Bone marrow (tissue), 2 donors: ENCODE measurements at regions not wholly inside any gene's neighbourhood (a gene's known extent, or its start where the extent isn't known, plus 50 kb on each side); places are given as distances from the start of the nearest gene placed in this dataset.

Experiments used
- DNase-seq, 2 donors: peaks; one replicate each; lab custom pipeline; 2025; lab: John Stamatoyannopoulos, UW

GRCh38 chr4:156710365-156711192, 261.0 kb downstream of the PDGFC start:
- DNase-seq, result no peak

DNA sequence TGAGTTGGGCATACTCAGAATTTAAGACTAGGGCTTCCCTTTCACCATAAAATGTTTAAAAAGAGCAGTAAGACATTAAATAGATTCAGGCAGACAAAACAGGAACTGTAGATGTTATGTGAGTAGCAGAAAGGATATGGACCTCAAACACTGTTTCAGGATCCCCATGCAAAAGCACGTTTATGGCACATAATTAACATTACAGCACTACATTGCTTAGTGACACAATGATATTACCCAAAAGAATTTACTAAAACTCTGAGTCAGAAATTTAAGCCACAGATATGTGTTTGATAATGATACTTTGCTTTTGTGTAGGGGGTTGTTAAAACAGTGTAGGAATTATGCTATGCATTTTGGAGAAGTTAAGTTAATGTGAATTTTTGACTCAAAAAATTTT, 266.3 kb downstream of the PDGFC start:
- peak in 1 of 2 donors; percentile 17 for DNase-seq

DNA sequence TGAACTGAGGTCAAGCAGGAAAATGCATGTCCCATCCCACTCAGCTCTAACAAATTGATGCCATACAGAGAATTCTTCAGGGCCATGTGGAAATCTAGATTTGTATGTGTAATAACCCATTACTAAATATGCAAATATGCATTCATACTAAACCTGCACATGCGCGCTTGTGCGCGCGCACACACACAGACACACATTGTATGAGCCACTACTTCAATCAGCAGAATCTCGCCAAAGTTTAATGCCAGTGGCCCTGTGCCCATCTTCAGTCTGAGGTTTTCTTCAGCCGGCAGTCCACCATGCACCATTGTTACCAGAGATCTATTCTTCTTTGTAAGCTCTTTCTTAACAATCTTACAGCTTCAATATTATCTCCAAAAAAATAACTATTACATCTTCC, 276.4 kb downstream of the PDGFC start:
- no peak for DNase-seq

- DNase-seq, result no peak
These were observed 277.2 kb downstream of the PDGFC start for GRCh38 chr4:156694413-156694812.

DNA sequence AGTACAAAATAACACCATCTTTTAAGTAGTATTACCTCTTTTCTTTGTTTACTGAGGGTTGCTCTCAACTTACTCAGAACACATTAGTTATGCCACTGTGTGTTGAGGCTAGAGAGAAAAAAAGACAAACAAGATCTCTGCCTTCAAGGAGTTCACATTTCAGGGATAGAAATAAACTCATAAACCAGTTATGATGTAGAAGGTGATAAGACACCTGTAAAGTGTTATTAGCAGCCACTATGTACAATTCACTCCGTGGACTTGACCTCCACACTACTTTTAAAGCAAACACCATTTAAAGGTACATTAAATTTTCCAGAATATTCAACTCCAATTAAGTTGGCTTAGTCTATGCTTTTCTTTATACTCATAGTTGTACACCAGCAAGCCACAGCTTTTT, 278.0 kb downstream of the PDGFC start:
- DNase-seq, result no peak

- DNase-seq, result no peak
These were observed 279.6 kb downstream of the PDGFC start for GRCh38 chr4:156692016-156692415.

DNA sequence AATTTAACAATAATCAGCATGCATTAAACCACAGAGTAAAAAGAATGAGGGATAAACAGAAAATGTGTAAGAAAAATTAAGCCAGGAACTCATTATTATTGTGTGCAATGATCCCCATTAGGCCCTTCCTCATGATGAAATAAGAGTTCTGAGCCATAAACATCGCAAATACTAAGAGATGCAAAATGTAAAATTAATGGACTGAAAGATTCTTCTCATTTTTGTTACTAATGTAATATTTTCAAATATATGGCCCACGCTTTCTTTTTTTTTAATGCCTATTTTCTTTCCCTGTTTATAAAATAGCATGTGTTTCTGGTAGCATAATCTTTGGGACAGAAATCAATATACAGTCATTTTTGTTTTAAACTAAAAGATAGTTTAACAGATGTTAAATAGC, 281.0 kb downstream of the PDGFC start:
- no peak for DNase-seq

DNA sequence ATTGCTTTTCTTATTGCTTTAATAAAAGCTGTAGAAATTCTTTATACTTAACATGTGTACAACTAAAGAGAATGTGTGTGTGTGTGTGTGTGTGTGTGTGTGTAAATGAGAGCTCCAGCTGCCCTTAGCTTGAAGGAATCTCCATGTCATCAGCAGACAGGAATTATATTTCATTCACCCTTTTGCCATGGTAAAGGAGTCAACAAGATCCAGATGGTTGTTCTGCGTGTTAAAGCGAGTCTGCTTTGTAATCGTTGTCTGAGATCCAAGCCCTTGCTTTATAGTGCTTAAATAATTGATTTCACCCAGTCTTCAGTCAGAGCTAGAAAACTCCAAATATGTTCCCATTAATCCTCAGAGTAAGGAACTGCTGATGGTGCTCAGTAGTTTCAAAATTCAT, 285.5 kb downstream of the PDGFC start:
- DNase-seq, result no peak

GRCh38 chr4:156685308-156685707, 286.3 kb downstream of the PDGFC start:
- no peak for DNase-seq

DNA sequence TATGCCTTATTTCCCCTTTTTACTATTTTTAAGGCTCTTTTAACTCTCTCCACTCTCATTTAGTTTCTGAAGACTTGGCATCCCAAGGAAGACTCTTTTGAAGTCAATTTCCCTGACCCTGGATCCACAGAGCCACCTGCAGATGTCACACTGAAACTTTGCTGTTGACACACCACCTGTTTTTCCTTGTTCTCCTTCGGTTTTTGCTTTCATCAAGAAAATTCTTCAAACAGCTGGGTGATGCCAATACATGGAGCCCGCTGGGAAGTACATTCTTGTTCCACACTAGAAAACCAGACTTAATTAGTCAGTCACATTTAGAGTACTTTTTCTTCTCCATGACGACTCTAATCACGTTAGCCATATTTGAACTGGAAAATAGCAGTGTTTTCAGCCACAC, 293.9 kb downstream of the PDGFC start:
- no peak for DNase-seq

DNA sequence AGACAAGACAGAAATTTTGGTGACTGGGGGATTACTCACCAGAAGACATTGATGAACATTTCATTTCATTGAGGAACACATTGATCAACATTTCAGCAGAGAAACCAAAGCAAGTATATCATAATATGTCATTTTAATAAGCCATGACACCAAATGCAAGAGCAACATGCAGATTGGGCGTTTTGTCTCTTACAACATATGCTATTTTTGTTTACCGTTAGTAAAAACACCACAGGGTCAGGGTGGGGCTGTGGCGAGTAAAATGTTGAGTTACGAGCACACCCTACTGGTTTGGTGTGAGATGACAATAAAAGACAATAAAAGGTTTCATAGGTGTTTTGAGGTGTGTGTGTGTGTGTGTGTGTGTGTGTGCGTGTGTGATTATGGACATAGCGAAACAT, 294.5 kb downstream of the PDGFC start:
- DNase-seq, result no peak

GRCh38 chr4:156676116-156676851, 295.3 kb downstream of the PDGFC start:
- DNase-seq, result no peak

GRCh38 chr4:156673483-156673882, 298.1 kb downstream of the PDGFC start:
- DNase-seq, result no peak

DNA sequence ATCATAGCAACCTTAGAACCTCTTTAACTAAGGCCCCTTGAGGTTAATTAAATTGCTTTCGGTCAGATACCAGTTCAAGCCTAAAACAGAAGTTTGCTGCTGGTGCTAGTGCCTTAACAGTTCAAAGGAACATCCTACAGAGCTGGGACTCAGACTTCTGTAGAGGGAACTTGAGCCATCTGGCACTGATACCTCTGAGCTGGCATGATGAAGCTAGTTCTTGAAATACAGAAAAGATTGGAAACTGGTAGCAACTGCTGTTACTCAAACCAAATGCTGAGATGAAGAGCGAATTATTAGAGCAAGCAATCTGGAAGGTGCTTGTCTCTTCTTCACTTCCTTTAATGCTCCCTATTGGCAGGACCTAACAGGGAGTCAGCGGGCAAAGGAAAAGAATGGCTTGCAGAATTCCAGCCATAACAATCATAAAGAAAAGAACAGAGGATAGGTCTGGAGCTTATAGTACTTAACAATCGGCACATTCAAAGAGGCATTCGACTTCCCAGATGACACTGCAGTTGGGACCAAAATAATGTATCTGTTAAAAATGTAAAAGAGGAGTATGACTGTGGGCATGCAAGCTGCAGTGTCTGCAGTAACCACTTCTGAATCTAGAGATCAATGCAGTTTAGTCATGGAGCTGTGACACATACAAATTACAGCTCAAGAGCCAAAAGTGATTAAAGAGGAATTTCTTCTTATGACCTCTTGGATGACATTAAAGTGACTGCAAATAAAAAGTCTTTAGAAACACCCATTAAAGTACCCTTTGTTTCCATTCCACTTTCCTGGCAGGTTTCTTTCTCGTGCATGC, 298.9 kb downstream of the PDGFC start:
- no peak for DNase-seq

- DNase-seq, result no peak
These were observed 305.7 kb downstream of the PDGFC start for GRCh38 chr4:156665780-156666366.

DNA sequence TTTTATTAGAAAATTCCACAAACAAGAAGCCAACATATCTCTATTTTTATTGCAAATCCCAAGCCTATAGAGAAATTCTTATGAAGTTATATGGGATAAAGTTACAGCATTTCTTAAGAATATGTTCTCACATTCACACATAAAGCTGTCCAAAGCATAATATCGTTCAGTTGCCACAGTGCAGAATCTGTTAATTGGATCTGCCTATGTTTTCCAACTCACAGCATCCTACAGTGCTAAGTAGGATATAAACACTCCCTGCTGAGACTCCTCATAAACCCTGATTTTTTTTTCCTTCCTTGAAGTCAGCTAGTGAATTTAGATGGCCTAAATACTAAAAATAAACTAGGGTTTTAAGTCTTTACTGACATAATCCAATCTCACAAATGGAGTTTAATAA, 307.9 kb downstream of the PDGFC start:
- DNase-seq, result no peak

- DNase-seq, result no peak
These were observed 308.7 kb downstream of the PDGFC start for GRCh38 chr4:156662921-156663320.

DNA sequence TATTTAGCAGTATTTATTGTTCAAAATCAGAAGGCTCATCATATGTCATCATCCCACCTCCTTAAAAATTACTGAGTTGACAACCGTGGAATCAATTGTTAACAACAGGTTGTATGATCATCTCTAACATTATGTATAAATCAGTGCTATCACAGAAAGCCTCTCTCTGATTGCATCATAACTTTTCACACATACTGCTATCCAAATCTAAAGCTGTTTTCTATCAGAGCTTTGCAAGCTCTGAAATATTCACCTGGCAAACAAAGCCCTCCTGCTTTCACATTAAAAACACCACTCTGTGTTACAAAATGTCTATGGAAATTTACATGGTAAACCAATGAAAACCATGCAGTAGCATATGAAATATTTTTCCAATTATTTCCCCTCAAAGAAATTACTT, 310.0 kb downstream of the PDGFC start:
- DNase-seq, result no peak

- DNase-seq, result no peak
These were observed 311.1 kb downstream of the PDGFC start for GRCh38 chr4:156660465-156660864.

DNA sequence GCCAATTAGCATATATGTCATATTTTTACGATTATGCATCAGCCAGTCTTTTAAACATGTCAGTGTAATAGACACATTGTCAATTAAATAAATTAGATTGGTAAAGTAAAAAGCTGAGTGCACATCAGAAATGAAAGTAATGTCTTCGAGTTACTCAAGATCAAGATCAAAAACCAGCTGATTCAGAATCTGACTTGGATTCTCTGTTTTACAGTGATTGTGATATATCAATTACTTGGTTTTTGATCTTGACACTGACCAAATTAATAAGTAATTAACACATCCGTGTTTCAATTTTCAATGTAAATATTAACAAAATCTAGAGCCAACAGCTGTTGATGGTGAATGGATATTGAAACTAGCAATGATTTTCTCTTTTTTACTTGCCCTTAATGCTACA, 311.6 kb downstream of the PDGFC start:
- DNase-seq, result no peak

GRCh38 chr4:156659570-156659969, 312.0 kb downstream of the PDGFC start:
- no peak for DNase-seq

GRCh38 chr4:156656896-156657295, 314.7 kb downstream of the PDGFC start:
- DNase-seq, result no peak
